LoVo (cell line): ENCODE measurements at regions not wholly inside any gene's neighbourhood (a gene's known extent, or its start where the extent isn't known, plus 50 kb on each side); places are given as distances from the start of the nearest gene placed in this dataset.
"Not testable (repeated sequence)": the region's sequence is repeated elsewhere in the genome, so short reads cannot be mapped to it uniquely, and the experiment has no call there.

Source experiments
- DNase-seq: peaks from one replicate; pipeline ENCODE4 v3.0.0-alpha.2; 2016; ENCODE audit warnings: low spot score

DNA sequence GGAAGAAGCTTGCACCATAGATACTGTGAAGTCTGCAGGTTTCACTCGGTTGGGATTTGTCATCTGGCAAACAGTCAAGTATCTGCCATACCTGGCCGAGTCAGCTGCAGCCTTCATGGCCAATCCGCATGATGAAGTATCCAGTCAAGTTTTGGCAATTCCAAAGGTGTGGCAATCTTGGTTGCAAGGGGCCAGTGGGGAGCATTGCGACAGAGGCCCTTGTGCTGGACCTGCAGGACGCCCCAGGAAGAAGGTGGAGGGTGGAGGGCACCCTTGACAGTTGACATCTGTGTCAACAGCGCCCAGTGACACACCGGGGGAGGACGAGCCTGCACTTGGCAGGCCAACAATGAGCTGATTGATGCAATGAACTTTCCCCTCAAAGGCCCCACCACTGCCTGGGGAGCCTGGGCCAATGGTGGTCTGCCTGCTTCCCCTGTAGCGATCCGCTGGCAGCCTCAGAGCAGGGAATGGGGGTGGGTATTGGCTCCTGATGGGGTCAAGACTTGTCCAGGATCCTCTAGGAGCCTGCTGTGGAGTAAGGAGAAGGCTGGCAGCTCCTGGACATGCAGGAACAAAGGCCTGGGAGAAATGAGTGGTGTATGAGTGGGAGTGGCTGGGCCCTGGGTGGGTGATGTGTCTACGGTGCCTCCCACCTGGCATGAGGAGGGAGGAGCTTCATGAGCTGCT, 122.8 kb upstream of the PITX1 start:
- DNase-seq, result peak; percentile 10

- DNase-seq, result no peak
Observed at GRCh38 chr5:135156337-135156714, 122.3 kb upstream of the PITX1 start.

GRCh38 chr5:135155616-135156214, 121.7 kb upstream of the PITX1 start:
- no peak for DNase-seq

DNA sequence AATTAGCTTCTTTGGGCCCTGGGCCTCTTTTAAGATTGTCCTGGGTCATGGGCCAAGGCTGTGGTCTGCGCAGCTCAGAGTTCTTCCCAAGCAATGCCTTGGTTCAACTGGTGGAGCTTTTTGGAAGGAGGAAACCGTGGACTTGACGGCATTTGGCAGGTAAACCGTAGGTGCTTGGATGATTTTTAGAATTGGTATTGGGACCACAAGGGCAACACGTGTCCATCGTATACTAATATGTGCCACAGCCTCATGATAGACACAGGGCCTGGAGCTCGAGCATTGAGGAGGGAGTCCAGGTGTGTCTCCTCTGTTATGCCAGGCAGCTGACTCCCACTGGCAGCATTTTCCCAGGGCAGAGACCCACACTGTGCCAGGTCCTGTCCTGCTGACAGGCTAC, 120.9 kb upstream of the PITX1 start:
- no peak for DNase-seq

DNA sequence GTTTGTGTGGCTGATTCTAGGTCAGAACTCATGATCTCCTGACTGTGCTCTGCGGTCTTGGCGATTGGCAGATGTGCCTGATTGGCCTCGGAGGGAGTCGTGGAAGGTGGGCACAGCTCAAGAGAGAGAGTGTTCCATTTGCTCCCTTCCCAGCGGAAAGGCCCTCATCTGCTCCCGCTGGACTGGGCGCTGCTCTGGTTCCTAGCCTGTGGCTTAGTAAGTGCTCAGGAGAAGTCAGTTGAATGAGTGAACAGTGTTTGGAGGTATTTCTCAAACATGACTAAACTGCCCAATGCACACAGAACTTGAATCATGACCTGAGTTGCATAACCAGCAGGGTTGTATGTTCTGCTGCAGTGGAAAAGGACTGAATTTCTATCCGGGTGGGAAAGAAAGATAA, 120.2 kb upstream of the PITX1 start:
- no peak for DNase-seq

DNA sequence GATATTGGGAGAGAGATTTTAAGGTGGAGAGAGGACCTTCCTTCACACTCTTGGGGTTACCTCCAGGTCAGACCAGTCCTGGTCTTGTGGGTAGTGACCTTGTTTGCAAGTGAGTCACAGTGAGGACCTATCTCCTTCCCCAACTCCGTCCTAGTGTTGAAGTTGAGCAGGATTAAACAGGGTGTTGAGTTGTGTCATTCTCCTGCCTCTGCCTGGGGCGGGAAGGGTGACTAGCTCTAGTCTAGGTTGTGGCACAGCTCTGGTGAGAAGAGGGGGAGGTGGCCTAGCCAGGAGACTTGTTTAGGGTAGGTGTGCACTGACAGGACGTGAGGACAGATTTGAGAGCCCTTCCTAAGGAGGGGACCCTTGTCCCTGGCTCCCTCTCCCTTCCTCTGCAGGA, 119.6 kb upstream of the PITX1 start:
- no peak for DNase-seq

DNA sequence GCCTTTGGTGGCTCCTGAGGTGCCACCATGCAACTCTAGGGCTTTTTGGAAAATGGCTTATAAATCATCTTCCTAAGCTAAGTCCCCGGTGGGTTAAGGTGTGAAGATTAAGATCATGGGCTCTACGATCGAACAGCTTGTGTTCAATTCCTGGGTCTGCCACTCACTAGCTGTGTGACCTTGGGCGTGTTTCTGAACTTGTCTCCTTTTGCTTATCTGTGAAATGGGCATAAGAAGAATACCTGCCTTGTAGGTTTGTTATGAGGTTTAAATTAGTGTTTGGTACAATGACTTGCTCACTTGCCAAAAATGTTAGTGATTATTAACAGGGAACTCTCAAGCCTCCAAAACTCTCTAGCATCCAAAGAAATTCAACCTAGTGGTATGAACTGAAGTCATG, 119.2 kb upstream of the PITX1 start:
- DNase-seq, result no peak

- not testable (repeated sequence) for DNase-seq
Observed at GRCh38 chr5:135151660-135152059, 117.6 kb upstream of the PITX1 start.

DNA sequence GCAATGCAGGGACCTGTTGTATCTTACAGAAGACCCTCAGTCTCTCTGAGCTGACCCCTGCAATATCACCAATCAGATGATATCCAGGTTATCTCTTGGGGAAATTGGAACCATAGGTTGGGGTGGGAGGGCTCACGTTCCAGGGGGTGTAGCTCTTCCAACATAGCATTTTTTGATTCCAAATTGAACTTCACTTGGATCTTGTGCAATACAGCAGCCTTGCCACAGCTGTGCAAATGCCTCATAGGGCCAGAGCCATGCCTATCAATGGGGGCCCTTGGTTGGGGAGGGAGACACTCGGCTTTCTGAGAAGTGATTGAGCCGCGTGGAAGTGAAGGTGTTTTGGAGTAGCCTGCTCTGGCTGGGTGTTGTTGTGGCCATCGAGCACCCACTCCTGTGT, 117.2 kb upstream of the PITX1 start:
- no peak for DNase-seq

DNA sequence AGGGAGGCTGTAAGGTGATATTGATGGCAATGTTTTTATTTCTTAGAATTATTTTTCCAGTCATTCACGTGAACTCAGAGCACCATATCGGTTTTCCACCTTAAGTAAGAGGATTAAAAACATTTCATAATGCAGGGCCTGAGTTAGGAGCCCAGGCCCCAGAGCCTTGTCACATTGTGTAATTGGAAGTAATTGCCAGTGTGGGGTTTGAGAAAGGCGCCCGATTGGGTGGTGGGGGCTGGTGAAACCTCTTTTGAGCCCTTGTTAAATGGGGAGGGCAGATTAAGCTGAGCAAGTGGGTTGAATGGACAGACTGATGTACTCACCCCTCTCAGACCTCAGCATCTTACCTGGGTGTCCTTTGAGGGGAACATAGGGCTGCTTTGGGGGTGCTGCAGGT, 116.7 kb upstream of the PITX1 start:
- no peak for DNase-seq

- DNase-seq, result no peak
Observed at GRCh38 chr5:135149956-135150723, 116.1 kb upstream of the PITX1 start.

- no peak for DNase-seq
Observed at GRCh38 chr5:135149229-135149955, 115.4 kb upstream of the PITX1 start.

GRCh38 chr5:135147294-135148090, 113.5 kb upstream of the PITX1 start:
- DNase-seq, result no peak

DNA sequence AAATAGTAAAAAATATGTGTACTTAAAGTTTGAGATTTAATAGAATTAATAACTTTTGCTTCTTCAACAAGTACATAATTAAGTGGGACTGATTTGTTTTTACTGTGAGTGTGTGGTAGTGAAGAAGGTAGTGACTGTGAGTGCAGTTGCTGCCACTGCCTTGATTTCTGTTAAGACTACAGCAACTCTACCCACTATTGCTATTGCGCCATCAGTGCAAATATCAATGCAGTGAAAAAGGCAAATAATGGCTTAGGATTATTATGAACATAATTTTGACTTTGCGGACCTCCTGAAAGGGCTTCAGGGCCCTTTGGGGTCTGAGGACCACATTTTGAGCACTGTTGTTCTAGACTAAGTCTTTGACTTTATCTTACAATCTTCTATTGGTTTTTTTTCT, 112.0 kb upstream of the PITX1 start:
- DNase-seq, result no peak

DNA sequence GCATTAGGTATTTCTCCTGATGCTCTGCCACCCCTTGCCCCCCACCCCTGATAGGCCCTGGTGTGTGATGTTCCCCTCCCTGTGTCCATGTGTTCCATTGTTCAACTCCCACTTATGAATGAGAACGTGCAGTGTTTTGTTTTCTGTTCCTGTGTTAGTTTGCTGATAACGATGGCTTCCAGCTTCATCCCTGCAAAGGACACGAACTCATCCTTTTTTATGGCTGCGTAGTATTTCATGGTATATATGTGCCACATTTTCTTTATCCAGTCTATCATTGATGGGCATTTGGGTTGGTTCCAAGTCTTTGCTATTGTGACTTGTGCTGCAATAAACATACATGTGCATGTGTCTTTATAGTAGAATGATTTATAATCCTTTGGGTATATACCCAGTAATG, 109.7 kb upstream of the PITX1 start:
- DNase-seq, result not testable (repeated sequence)

- DNase-seq, result peak; percentile 82
Observed at GRCh38 chr5:135141303-135142268, 107.6 kb upstream of the PITX1 start.

DNA sequence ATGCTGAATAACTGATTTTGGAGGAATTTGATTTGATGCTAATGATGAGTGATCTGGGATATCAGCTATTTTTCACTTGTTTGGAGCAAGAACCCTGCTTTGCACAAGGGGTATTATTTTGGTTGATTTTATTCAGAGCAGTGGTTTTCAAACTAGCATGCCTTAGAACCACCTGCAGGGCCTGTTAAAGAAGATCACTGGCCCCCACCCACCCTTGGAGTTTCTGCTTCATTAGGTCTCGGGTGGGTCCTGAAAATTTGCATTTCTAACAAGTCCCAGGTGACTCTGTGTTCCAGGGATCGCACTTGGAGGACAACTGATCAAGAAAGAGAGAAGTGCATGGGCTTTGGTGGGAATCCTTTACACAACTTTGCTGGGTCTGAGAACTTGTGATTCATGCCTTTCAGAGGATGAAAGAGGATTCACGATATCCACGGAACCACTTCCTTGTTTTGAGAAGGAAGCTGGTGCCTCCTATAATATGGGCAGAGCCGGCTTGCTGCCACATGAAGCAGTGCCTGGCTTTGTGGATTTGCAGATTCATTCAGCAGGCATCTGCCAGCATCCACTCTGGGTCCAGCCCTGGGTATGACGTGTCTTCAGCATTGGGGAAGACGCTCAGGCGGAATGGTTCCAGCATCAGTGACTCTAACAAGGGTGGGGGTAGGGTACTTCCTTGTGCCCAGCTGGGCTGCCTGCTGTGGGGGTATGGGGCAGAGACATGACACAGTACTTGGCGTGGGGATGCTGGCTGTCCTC, 106.6 kb upstream of the PITX1 start:
- DNase-seq, result peak; percentile 59

GRCh38 chr5:135139381-135140134, 105.5 kb upstream of the PITX1 start:
- DNase-seq, result peak; percentile 35
